ENCODE measurements at regions not wholly inside any gene's neighbourhood (a gene's known extent, or its start where the extent isn't known, plus 50 kb on each side); places are given as distances from the start of the nearest gene placed in this dataset.

GRCh38 chr5:67746103-67746502 lies 469.5 kb upstream of the PIK3R1 start:
- TF ChIP-seq CTCF (IDR thresholded peaks at IDR 0.05; ENCODE audit: control extremely low read depth, extremely low read depth, low read depth, missing control alignments), result no peak
- no peak for DNase-seq (ENCODE audit: extremely low spot score)
- ChIA-PET CTCF (no interaction called here), POLR2A (no interaction called here)

DNA sequence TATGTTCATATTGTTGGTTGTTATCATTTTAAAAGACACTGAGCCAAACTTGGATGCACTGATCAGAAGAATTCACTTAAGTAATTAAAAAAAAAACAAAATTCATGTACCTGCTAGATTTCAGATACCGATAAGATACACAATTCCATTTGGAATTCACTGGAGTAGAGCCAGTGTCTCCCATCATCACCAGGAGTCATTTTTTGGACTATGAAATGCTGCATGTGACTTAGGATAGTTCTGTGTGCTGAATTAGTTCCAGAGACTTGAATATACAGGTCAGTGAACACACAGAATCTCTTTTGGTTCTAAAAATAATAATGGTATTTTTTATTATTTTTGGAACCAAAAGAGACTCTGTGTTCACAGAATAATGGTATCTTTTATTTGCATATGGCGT lies 482.6 kb upstream of the PIK3R1 start:
- CTCF ChIA-PET, result no interaction called here
- DNase-seq (ENCODE audit: extremely low spot score), result no peak
- TF ChIP-seq CTCF (IDR thresholded peaks at IDR 0.05; ENCODE audit: control extremely low read depth, extremely low read depth, low read depth, missing control alignments), result no peak
- POLR2A ChIA-PET, result no interaction called here

GRCh38 chr5:67732471-67732870 lies 483.1 kb upstream of the PIK3R1 start:
- POLR2A ChIA-PET, result no interaction called here
- CTCF ChIA-PET, result no interaction called here
- TF ChIP-seq CTCF (IDR thresholded peaks at IDR 0.05; ENCODE audit: control extremely low read depth, extremely low read depth, low read depth, missing control alignments), result no peak

GRCh38 chr5:67731886-67732285 lies 483.7 kb upstream of the PIK3R1 start:
- ChIA-PET POLR2A (no interaction called here), CTCF (no interaction called here)
- no peak for DNase-seq (ENCODE audit: extremely low spot score)
- no peak for TF ChIP-seq CTCF (IDR thresholded peaks at IDR 0.05; ENCODE audit: control extremely low read depth, extremely low read depth, low read depth, missing control alignments)

More at GRCh38 chr5:67732471-67732870, 483.1 kb upstream of the PIK3R1 start:
- DNase-seq (ENCODE audit: extremely low spot score), result no peak

DNA sequence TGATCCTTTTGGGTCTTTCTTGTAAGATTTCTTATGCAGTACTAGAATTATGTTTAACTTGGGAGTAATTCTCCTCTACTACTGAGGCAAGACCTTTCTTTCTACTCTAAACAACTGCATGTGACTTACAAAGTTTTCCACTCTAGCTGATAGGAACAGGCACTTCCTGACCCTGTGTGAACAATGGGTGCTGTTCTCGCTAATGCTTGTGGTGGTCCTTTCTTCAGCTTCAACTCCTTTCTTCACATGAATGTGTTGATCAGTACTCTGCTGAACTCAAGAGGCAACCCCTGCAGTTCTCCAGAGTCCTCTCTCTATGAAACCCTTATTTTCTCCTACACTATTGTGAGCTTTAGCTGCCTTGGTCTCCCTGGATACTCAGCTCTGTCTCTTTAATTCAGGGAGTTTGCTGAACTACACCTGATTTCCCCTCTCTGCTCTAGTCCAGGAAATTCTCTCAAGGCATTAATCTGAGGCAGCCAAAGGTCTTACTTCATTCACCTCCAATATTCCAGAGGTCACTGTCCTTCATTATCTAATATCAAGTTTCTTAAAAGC lies 484.6 kb upstream of the PIK3R1 start:
- TF ChIP-seq CTCF (IDR thresholded peaks at IDR 0.05; ENCODE audit: control extremely low read depth, extremely low read depth, low read depth, missing control alignments), result no peak
- DNase-seq (ENCODE audit: extremely low spot score), result no peak
- CTCF ChIA-PET, result no interaction called here
- POLR2A ChIA-PET, result no interaction called here

GRCh38 chr5:67728326-67728890 lies 487.1 kb upstream of the PIK3R1 start:
- CTCF ChIA-PET, result interaction anchor here (1.1 to 2.1 kb wide), 2 partner anchors 12 to 22 kb away, joined by 3 to 8 read pairs; no protein-coding TSS in a partner anchor

More at GRCh38 chr5:67728326-67728890, 487.1 kb upstream of the PIK3R1 start:
- POLR2A ChIA-PET, result no interaction called here
- DNase-seq (ENCODE audit: extremely low spot score), result no peak
- TF ChIP-seq CTCF (IDR thresholded peaks at IDR 0.05; ENCODE audit: control extremely low read depth, extremely low read depth, low read depth, missing control alignments), result no peak

Measured in GM10248 (cell line).